Endothelial cell of umbilical vein (primary cell): ENCODE measurements at regions not wholly inside any gene's neighbourhood (a gene's known extent, or its start where the extent isn't known, plus 50 kb on each side); places are given as distances from the start of the nearest gene placed in this dataset.

Source experiments
- BruUV-seq: library from RNA; stranded (reverse); fragments of 400-500 nt; replicated peaks from 2 replicates; lab custom pipeline; 2021; lab: Mats Ljungman, UMichigan
- CTCF ChIA-PET: fragments of 300-600, 350-600 bp; sonication (Branson Sonifier 250); formaldehyde crosslinking; loops from one replicate; lab custom pipeline; 2021; ENCODE audit warnings: antibody characterized with exemption, inconsistent platforms; lab: Charles Lee
- POLR2A ChIA-PET: fragments of 300-600, 350-600 bp; sonication (Branson Sonifier 250); formaldehyde crosslinking; loops from one replicate; lab custom pipeline; 2021; ENCODE audit warnings: antibody characterized with exemption, inconsistent platforms; lab: Charles Lee
- DNase-seq: peaks from one replicate; pipeline ENCODE4 v3.0.0-alpha.2; 2011; ENCODE audit warnings: low read depth, low spot score
- FAIRE-seq: peaks from 2 replicates; lab custom pipeline; 2011; peaks lifted over from hg19 to GRCh38; lab: Jason Lieb, UNC
- H2AFZ ChIP-seq: 2 replicates; pipeline ENCODE4 v1.6.0; 2012; ENCODE audit warnings: low read depth, low read length, control low read depth, inconsistent platforms
- H3K27ac ChIP-seq: 2 replicates; pipeline ENCODE4 v1.5.1; 2011; ENCODE audit warnings: low read depth, mild to moderate bottlenecking, control low read depth, low read length, moderate library complexity; ENCODE audit not compliant: insufficient read depth
- H3K27me3 ChIP-seq, 2 experiments: 2 replicates each; pipeline versions ENCODE4 v1.6.0 to v1.6.1; 2011; ENCODE audit warnings: low read length in 2 of 2, mixed read lengths in 1 of 2; ENCODE audit not compliant: control insufficient read depth in 2 of 2, insufficient read depth in 2 of 2
- H3K36me3 ChIP-seq, 2 experiments: 2 replicates in 1 of 2; 3 replicates in 1 of 2; pipeline ENCODE4 v1.5.1; 2011; ENCODE audit warnings: low read length in 2 of 2, mild to moderate bottlenecking in 1 of 2, moderate library complexity in 1 of 2; ENCODE audit not compliant: control insufficient read depth in 2 of 2, insufficient read depth in 2 of 2; ENCODE audit errors: extremely low read depth in 1 of 2
- H3K4me1 ChIP-seq: 3 replicates; pipeline ENCODE4 v1.5.1; 2011; ENCODE audit warnings: mild to moderate bottlenecking, low read length; ENCODE audit not compliant: control insufficient read depth, insufficient read depth; ENCODE audit errors: extremely low read depth
- H3K4me2 ChIP-seq: 2 replicates; pipeline ENCODE4 v1.6.1; 2011; ENCODE audit warnings: low read length, control low read depth, mixed read lengths; ENCODE audit not compliant: insufficient read depth
- H3K4me3 ChIP-seq, 3 experiments: fragments of 200-600 bp in 1 of 3; sonication (generic), shearing (Covaris generic) in 1 of 3; replicated peaks in 1 of 3; 2 replicates each; pipeline ENCODE4 v1.5.1; 2011 to 2016; ENCODE audit warnings: control low read depth in 3 of 3, low read length in 3 of 3, mild to moderate bottlenecking in 2 of 3, inconsistent platforms in 1 of 3, low read depth in 1 of 3, moderate library complexity in 1 of 3; ENCODE audit not compliant: insufficient read depth in 1 of 3
- H3K79me2 ChIP-seq: 2 replicates; pipeline ENCODE4 v1.6.0; 2012; ENCODE audit warnings: low read length, inconsistent platforms; ENCODE audit not compliant: control insufficient read depth, insufficient read depth
- H3K9ac ChIP-seq: replicated peaks from 2 replicates; pipeline ENCODE3; 2011; ENCODE audit warnings: low read length, control low read depth; ENCODE audit not compliant: insufficient read depth; ENCODE audit errors: extremely low read depth
- H3K9me1 ChIP-seq: replicated peaks from 3 replicates; pipeline ENCODE4 v1.6.0; 2011; ENCODE audit warnings: mild to moderate bottlenecking, low read length; ENCODE audit not compliant: control insufficient read depth, insufficient read depth; ENCODE audit errors: extremely low read depth
- H3K9me3 ChIP-seq: replicated peaks from 2 replicates; pipeline ENCODE4 v1.5.1; 2012; ENCODE audit warnings: low read length, inconsistent platforms; ENCODE audit not compliant: control insufficient read depth, insufficient read depth
- H4K20me1 ChIP-seq: replicated peaks from 2 replicates; pipeline ENCODE3; 2011; ENCODE audit warnings: mild to moderate bottlenecking, low read length; ENCODE audit not compliant: control insufficient read depth, insufficient read depth; ENCODE audit errors: extremely low read depth
- EZH2 ChIP-seq: IDR thresholded peaks from 2 replicates; pipeline ENCODE4 v1.6.1; 2012; ENCODE audit warnings: borderline replicate concordance, low read depth, mild to moderate bottlenecking, moderate library complexity, low read length, inconsistent platforms; ENCODE audit not compliant: severe bottlenecking
- FOS ChIP-seq: IDR thresholded peaks from 2 replicates; pipeline ENCODE4 v1.6.1; 2011; ENCODE audit warnings: mild to moderate bottlenecking, low read length, moderate library complexity, borderline replicate concordance; ENCODE audit not compliant: insufficient read depth
- GATA2 ChIP-seq: IDR thresholded peaks from 2 replicates; pipeline ENCODE4 v1.7.0; 2011; ENCODE audit warnings: low read depth, mild to moderate bottlenecking, moderate library complexity, mixed read lengths, low read length; ENCODE audit not compliant: insufficient read length, insufficient read depth
- JUN ChIP-seq: IDR thresholded peaks from 2 replicates; pipeline ENCODE4 v1.6.1; 2011; ENCODE audit warnings: borderline replicate concordance, low read depth; ENCODE audit not compliant: insufficient read length, insufficient read depth
- MYC ChIP-seq: IDR thresholded peaks from one replicate; pipeline ENCODE4 v1.6.1; 2011; ENCODE audit warnings: mild to moderate bottlenecking, low read depth, low read length
- POLR2A ChIP-seq: IDR thresholded peaks from 2 replicates; pipeline ENCODE4 v1.6.1; 2012; ENCODE audit warnings: low read depth, mild to moderate bottlenecking, control low read depth, low read length
- POLR2AphosphoS5 ChIP-seq: IDR thresholded peaks from 2 replicates; pipeline ENCODE4 v1.6.1; 2012; ENCODE audit warnings: low read depth, mild to moderate bottlenecking, control low read depth, low read length, moderate library complexity; ENCODE audit not compliant: insufficient read depth
- dilution Hi-C: fragments of 300-500 bp; cut with MboI; formaldehyde crosslinking; loops from one replicate; pipeline ENCODE4 v1.15.0; 2019; ENCODE audit warnings: low sequenced_read_pairs; ENCODE audit not compliant: extremely low pct_ligation_motif_present
- intact Hi-C: fragments of 100-400 bp; cut with micrococcal nuclease; formaldehyde crosslinking; loops from one replicate; pipeline ENCODE4 v1.10.0; 2022
- TF ChIP-seq, protein P1 (sequence below): IDR thresholded peaks from 2 replicates; pipeline ENCODE4 v1.6.1; 2011; ENCODE audit not compliant: insufficient read depth, insufficient read length
- TF ChIP-seq, protein P2 (sequence below), 2 donors: IDR thresholded peaks; 1 replicate in 1 of 2; 2 replicates in 1 of 2; pipeline ENCODE4 v1.5.1; 2011; ENCODE audit warnings: low read length in 2 of 2, mild to moderate bottlenecking in 2 of 2, moderate library complexity in 2 of 2, control low read depth in 1 of 2, inconsistent platforms in 1 of 2, low read depth in 1 of 2; ENCODE audit not compliant: insufficient read depth in 1 of 2; ENCODE audit errors: extremely low read depth in 1 of 2

DNA sequence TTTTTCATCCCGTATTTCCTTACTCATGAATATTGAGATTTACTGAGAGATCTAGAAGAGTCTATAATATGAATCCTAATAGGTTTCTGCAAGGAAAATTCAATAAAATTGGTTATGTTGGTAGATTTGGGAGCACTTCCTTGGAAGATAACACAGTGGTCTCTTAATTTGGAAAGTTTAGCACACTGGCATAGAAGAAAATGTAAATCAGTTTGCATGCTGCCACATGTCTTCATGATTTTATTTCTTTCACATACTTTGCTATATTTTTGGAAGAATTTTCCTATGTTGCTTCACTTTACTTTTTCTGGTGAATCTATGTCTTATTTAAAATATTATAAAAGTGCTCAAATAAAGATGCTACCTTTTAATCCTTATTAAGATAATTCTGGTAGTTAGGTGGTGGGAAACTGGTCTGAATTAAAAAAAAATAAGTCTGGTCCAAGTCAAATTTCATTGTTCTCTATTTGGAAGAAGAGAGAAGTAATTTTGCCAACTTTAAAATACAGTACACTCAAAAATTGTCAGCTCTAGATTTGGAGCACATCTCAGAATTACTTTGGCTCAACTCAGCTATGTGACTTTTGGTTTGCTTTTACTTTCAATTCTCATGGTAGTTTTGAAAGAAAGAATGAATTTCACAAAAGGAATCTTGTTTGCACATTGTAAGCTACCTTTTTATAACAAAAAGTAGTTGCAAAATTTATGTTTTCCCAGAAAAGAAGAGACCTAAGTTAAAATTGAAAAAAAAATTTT, 197.3 kb downstream of the CENPW start:
- no peaks in the 10 kb centered on the region for H3K27me3 ChIP-seq
- no peak for FAIRE-seq
- no peak overlapping the region for H3K4me3 ChIP-seq
- no peaks in the 10 kb centered on the region for H3K79me2 ChIP-seq
- H3K4me2 ChIP-seq: no peak overlapping the region
- intact Hi-C loops: no loop called here
- no peak for DNase-seq
- TF ChIP-seq, protein P1, sequence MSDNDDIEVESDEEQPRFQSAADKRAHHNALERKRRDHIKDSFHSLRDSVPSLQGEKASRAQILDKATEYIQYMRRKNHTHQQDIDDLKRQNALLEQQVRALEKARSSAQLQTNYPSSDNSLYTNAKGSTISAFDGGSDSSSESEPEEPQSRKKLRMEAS: no peak
- TF ChIP-seq POLR2A: no peak
- no peak for TF ChIP-seq MYC
- no peak for TF ChIP-seq JUN
- TF ChIP-seq POLR2AphosphoS5: no peak
- TF ChIP-seq GATA2: no peak
- TF ChIP-seq, protein P2, sequence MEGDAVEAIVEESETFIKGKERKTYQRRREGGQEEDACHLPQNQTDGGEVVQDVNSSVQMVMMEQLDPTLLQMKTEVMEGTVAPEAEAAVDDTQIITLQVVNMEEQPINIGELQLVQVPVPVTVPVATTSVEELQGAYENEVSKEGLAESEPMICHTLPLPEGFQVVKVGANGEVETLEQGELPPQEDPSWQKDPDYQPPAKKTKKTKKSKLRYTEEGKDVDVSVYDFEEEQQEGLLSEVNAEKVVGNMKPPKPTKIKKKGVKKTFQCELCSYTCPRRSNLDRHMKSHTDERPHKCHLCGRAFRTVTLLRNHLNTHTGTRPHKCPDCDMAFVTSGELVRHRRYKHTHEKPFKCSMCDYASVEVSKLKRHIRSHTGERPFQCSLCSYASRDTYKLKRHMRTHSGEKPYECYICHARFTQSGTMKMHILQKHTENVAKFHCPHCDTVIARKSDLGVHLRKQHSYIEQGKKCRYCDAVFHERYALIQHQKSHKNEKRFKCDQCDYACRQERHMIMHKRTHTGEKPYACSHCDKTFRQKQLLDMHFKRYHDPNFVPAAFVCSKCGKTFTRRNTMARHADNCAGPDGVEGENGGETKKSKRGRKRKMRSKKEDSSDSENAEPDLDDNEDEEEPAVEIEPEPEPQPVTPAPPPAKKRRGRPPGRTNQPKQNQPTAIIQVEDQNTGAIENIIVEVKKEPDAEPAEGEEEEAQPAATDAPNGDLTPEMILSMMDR (IDR thresholded peaks at IDR 0.05; ENCODE audit: extremely low read depth in 1 of 2, insufficient read depth in 1 of 2, low read depth in 1 of 2, low read length in 2 of 2): no peak
- TF ChIP-seq FOS: no peak
- no peak for TF ChIP-seq EZH2
- dilution Hi-C loops: no loop called here
- H3K9me3 ChIP-seq: no peaks in the 10 kb centered on the region
- no peak overlapping the region for H3K27ac ChIP-seq
- no TSS peak for BruUV-seq
- H2AFZ ChIP-seq: no peak overlapping the region
- H3K9me1 ChIP-seq: no peaks in the 10 kb centered on the region
- H4K20me1 ChIP-seq: no peaks in the 10 kb centered on the region
- H3K9ac ChIP-seq: no peak overlapping the region
- H3K36me3 ChIP-seq: no peaks in the 10 kb centered on the region
- ChIA-PET CTCF (interaction anchor here (1.0 kb wide), 1 partner anchor 18 kb away, joined by 3 read pairs; no protein-coding TSS in a partner anchor), POLR2A (no interaction called here)
- H3K4me1 ChIP-seq: peaks cover 4% of the 10 kb centered on the region
